Suprapubic skin (tissue), 4 donors: ENCODE measurements at regions not wholly inside any gene's neighbourhood (a gene's known extent, or its start where the extent isn't known, plus 50 kb on each side); places are given as distances from the start of the nearest gene placed in this dataset.
A peak's percentile ranks its signal among the peaks of the same experiment; 100 is the strongest.

ENCODE experiments used
- DNase-seq, 2 donors: peaks; one replicate each; pipeline ENCODE4 v3.0.0-alpha.2; 2019; ENCODE audit warnings: low spot score in 2 of 2
- H3K27ac ChIP-seq: fragments of 200-600 bp; sonication (generic); one replicate; pipeline ENCODE4 v1.5.1; 2019
- H3K27me3 ChIP-seq: fragments of 200-600 bp; sonication (generic); one replicate; pipeline ENCODE4 v1.5.1; 2019
- H3K36me3 ChIP-seq: fragments of 200-600 bp; sonication (generic); one replicate; pipeline ENCODE4 v1.5.1; 2019
- H3K4me1 ChIP-seq: fragments of 200-600 bp; sonication (generic); one replicate; pipeline ENCODE4 v1.5.1; 2019
- H3K4me3 ChIP-seq: fragments of 200-600 bp; sonication (generic); one replicate; pipeline ENCODE4 v1.5.1; 2019; ENCODE audit warnings: mild to moderate bottlenecking
- H3K9me3 ChIP-seq: fragments of 200-600 bp; sonication (generic); one replicate; pipeline ENCODE4 v1.5.1; 2019
- CTCF ChIP-seq, 2 donors: fragments of 200-600 bp in 1 of 2; fragments of 450-650 bp in 1 of 2; sonication (generic) in 1 of 2; IDR thresholded peaks; one replicate each; pipeline ENCODE4 v1.5.1; 2016 to 2019; ENCODE audit warnings: antibody characterized with exemption in 2 of 2, mild to moderate bottlenecking in 1 of 2, moderate library complexity in 1 of 2
- EP300 ChIP-seq: sonication (generic); formaldehyde crosslinking; IDR thresholded peaks from one replicate; pipeline ENCODE4 v1.6.1; 2017; ENCODE audit warnings: antibody characterized with exemption
- POLR2A ChIP-seq, 2 donors: fragments of 450-650 bp; IDR thresholded peaks; one replicate each; pipeline ENCODE4 v1.6.1; 2017; ENCODE audit warnings: antibody characterized with exemption in 2 of 2, mild to moderate bottlenecking in 2 of 2, moderate library complexity in 2 of 2
- POLR2AphosphoS5 ChIP-seq, 3 donors: sonication (generic); formaldehyde crosslinking; IDR thresholded peaks; one replicate each; pipeline ENCODE4 v1.6.1; 2017; ENCODE audit warnings: antibody characterized with exemption in 3 of 3
- WGBS: methylation state at CpG from one replicate; pipeline ENCODE4 v1.1.5; 2018; 5-methylcytosine and 5-hydroxymethylcytosine counted together

- TF ChIP-seq POLR2AphosphoS5 (IDR thresholded peaks at IDR 0.05) (no peak), CTCF (IDR thresholded peaks at IDR 0.05) (no peak), POLR2A (IDR thresholded peaks at IDR 0.05) (no peak), EP300 (no peak)
- H3K27ac ChIP-seq = no peak overlapping the region
- no peaks in the 10 kb centered on the region for H3K36me3 ChIP-seq
- H3K27me3 ChIP-seq = no peaks in the 10 kb centered on the region
- 95% methylated on average over 6 of the region's 6 CpGs for WGBS
- DNase-seq = no peak
- peaks cover 20% of the 10 kb centered on the region for H3K4me1 ChIP-seq
- H3K9me3 ChIP-seq = no peaks in the 10 kb centered on the region
- no peak overlapping the region for H3K4me3 ChIP-seq
Measured at GRCh38 chr13:40404407-40404806, 262.0 kb downstream of the FOXO1 start.

- Histone ChIP-seq H3K4me3 (no peak overlapping the region), H3K9me3 (no peaks in the 10 kb centered on the region), H3K27ac (no peak overlapping the region), H3K27me3 (no peaks in the 10 kb centered on the region), H3K36me3 (no peaks in the 10 kb centered on the region), H3K4me1 (peaks cover 20% of the 10 kb centered on the region)
- DNase-seq = no peak
- 96% methylated on average over 4 of the region's 4 CpGs for WGBS
- TF ChIP-seq POLR2A (IDR thresholded peaks at IDR 0.05) (no peak), CTCF (IDR thresholded peaks at IDR 0.05) (no peak), EP300 (no peak), POLR2AphosphoS5 (IDR thresholded peaks at IDR 0.05) (no peak)
Measured at GRCh38 chr13:40404967-40405716, 261.3 kb downstream of the FOXO1 start.

GRCh38 chr13:40406405-40407120 is 259.9 kb downstream of the FOXO1 start:
- Histone ChIP-seq H3K27me3 (no peaks in the 10 kb centered on the region), H3K9me3 (no peaks in the 10 kb centered on the region), H3K4me1 (peaks cover 18% of the 10 kb centered on the region), H3K4me3 (no peak overlapping the region), H3K36me3 (no peaks in the 10 kb centered on the region), H3K27ac (peak overlapping the region; percentile 29)
- no peak for TF ChIP-seq POLR2AphosphoS5 (IDR thresholded peaks at IDR 0.05)
- no peak for TF ChIP-seq POLR2A (IDR thresholded peaks at IDR 0.05)
- TF ChIP-seq EP300 = no peak
- no peak for DNase-seq
- 78% methylated on average over 6 of the region's 6 CpGs for WGBS

GRCh38 chr13:40407567-40407966 is 258.9 kb downstream of the FOXO1 start:
- Histone ChIP-seq H3K4me1 (peaks cover 11% of the 10 kb centered on the region), H3K27ac (no peak overlapping the region), H3K4me3 (no peak overlapping the region), H3K36me3 (no peaks in the 10 kb centered on the region), H3K27me3 (no peaks in the 10 kb centered on the region), H3K9me3 (no peaks in the 10 kb centered on the region)
- WGBS = 98% methylated on average over 3 of the region's 3 CpGs
- TF ChIP-seq CTCF (IDR thresholded peaks at IDR 0.05) (no peak), EP300 (no peak), POLR2A (IDR thresholded peaks at IDR 0.05) (no peak), POLR2AphosphoS5 (IDR thresholded peaks at IDR 0.05) (no peak)
- no peak for DNase-seq

GRCh38 chr13:40408602-40409001 is 257.8 kb downstream of the FOXO1 start:
- Histone ChIP-seq H3K27me3 (no peaks in the 10 kb centered on the region), H3K9me3 (no peaks in the 10 kb centered on the region), H3K4me1 (peaks cover under 1% of the 10 kb centered on the region), H3K27ac (no peak overlapping the region), H3K4me3 (no peak overlapping the region), H3K36me3 (no peaks in the 10 kb centered on the region)
- 87% methylated on average over 5 of the region's 5 CpGs for WGBS
- TF ChIP-seq POLR2A (IDR thresholded peaks at IDR 0.05) = no peak
- TF ChIP-seq EP300 = no peak
- no peak for TF ChIP-seq POLR2AphosphoS5 (IDR thresholded peaks at IDR 0.05)
- no peak for TF ChIP-seq CTCF (IDR thresholded peaks at IDR 0.05)
- DNase-seq = no peak
